ENCODE measurements at regions not wholly inside any gene's neighbourhood (a gene's known extent, or its start where the extent isn't known, plus 50 kb on each side); places are given as distances from the start of the nearest gene placed in this dataset.
"Not testable (repeated sequence)": the region's sequence is repeated elsewhere in the genome, so short reads cannot be mapped to it uniquely, and the experiment has no call there.

DNA sequence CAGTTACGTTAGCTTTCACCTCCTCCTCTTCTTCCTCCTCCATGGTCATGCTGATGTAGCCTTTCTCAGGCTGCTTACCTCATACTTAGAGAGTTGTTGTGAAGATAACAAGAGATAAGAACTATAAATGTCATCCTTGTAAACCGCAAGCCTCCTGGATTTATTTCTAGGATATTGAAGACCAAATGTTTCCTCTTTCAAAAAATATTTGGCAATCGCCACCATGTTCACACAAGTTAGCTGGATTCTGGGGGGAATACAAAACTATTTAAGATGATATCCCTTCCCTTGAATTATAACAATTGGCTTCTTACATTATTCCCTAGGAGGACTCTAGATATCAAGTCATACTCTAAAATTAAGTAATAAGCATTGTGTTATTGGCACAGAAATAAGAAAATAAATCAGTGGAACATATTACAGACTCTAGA is 99.8 kb upstream of the PLEKHG1 start:
- DNase-seq: no peak

DNA sequence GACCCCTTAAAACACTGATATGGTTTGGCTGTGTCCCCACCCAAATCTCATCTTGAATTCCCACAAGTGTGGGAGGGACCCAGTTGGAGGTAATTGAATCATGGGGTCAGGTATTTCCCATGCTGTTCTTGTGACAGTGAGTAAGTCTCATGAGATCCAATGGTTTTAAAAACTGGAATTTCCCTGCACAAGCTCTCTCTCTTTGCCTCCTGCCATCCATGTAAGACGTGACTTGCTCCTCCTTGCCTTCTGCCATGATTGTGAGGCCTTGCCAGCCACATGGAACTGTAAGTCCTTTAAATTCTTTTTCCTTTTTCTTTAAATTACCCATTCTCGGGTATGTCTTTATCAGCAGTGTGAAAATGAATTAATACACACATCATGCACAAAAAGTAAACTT is 99.1 kb upstream of the PLEKHG1 start:
- not testable (repeated sequence) for DNase-seq

DNA sequence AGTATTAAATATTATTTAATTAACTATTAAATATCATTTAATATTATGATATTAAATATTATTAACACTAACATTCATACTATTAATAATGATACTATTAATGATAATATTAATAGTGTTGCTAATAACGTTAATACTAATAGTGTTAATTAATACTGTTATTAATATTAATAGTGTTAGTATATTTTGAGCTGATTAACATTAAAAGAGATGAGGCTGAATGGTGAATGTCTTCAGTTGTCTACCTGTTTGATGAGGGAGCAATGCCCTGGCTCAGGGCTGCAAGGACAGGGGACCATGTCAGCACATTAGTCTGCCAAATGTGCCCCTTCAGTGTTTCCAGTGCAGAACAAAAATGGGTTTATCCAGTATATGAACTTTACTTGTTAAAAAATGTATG is 96.6 kb upstream of the PLEKHG1 start:
- DNase-seq: no peak

GRCh38 chr6:150503586-150504339 is 95.9 kb upstream of the PLEKHG1 start:
- DNase-seq: no peak

DNA sequence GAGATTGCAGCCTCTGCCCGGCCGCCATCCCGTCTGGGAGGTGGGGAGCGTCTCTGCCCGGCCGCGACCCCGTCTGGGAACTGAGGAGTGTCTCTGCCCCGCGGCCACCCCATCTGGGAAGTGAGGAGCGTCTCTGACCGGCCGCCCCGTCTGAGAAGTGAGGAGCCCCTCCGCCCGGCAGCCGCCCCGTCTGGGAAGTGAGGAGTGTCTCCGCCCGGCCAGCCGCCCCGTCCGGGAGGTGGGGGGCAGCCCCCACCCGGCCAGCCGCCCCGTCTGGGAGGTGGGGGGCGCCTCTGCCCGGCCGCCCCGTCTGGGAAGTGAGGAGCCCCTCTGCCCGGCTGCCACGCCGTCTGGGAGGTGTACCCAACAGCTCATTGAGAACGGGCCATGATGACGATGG is 92.3 kb upstream of the PLEKHG1 start:
- DNase-seq: not testable (repeated sequence)

GRCh38 chr6:150510576-150510975 is 89.1 kb upstream of the PLEKHG1 start:
- no peak for DNase-seq

DNA sequence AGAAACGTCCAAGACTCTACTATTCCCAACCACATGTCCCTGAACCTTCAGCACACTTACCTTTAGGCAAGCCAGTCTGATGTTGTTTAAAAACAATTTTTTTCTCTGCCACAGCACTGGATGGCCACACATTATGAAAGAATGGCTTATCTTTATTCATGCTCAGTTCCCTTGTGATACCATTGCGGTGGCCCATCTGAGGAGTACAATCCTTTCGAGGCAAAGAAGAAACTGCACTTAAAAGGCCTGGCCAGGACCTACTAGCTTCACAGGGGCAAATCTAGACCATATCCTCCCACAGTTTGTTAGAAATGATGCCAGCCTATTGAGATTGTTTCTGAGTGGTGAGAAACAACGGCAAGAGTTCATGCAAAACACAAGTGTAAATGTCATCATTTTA is 88.4 kb upstream of the PLEKHG1 start:
- DNase-seq: no peak

DNA sequence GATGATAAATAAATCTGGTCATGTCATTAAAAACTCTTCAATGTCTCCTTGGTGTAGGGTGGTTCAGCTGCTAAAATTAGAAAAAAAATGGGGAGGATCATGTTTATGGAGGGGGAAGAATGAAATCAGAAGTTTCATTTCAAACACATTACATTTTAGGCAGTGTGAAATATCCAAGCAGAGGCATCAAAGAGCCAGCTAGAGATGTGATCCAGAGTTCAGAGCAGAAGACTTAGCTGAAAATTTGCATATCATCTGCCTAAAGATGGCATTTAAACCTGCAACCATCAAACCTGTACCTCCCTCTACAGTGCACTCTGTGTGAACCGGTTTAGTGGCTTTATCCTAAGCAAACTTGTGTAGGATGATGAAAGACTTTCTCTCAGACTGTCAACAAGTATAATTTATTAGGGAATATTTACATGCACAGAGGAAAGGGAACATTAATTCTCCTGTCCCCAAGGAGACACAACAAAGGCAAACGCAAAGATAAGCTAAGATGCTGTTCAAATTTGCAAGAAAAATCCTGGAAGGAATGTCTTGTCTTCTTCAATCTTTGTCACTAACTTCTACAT is 84.8 kb upstream of the PLEKHG1 start:
- no peak for DNase-seq

DNA sequence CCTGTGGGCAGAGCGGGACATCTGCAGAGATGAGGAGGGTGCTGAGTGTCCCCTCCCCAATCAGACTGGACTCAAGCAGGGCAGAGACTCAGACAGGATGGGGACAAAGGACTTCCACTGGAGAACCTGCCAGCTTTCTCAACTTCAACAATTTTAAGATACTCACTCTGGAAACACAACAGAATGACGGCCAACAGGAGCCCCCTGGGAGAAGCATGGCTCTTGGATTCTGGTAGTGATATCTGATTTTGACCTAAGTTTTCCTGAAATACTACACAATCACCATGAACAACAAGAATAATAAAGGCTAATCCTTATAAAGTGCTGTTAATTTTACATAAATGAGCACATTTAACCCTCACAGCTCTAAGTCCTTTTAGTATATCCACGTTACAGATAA is 83.5 kb upstream of the PLEKHG1 start:
- DNase-seq: no peak

GRCh38 chr6:150517175-150517574 is 82.5 kb upstream of the PLEKHG1 start:
- DNase-seq: no peak

- DNase-seq: no peak
Measured at GRCh38 chr6:150521482-150521881, 78.2 kb upstream of the PLEKHG1 start.

DNA sequence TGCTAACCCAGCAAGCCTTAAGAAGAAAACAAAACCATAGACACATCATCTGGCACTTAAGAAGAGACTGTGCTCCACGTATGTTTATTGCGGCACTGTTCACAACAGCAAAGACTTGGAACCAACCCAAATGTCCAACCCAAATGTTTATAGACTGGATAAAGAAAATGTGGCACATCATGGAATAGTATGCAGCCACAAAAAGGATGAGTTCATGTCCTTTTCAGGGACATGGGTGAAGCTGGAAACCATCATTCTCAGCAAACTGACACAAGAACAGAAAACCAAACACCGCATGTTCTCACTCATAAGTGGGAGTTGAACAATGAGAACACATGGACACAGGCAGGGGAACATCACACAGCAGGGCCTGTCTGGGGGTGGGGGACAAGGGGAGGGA is 76.5 kb upstream of the PLEKHG1 start:
- DNase-seq: not testable (repeated sequence)

DNA sequence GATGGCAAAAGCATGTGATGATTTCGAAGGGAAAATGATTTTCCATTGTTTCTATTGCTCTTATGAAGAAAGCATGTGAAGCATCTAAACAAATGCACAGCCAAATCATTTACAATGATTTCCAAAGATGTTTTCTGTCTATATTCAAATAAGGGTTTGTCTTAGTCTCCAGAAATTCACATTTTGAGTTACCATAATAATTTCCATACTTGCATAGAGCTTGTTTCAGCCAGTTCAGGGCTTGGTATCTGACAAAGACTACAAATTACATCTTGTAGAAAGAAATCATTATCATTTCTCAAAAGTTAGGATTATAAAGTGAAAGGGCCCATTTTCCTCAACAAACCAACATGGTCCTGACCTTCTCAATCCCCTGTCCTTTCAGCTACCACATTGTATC is 74.4 kb upstream of the PLEKHG1 start:
- DNase-seq: no peak

- DNase-seq: no peak
Measured at GRCh38 chr6:150527100-150527499, 72.6 kb upstream of the PLEKHG1 start.

- no peak for DNase-seq
Measured at GRCh38 chr6:150528648-150529285, 70.9 kb upstream of the PLEKHG1 start.

DNA sequence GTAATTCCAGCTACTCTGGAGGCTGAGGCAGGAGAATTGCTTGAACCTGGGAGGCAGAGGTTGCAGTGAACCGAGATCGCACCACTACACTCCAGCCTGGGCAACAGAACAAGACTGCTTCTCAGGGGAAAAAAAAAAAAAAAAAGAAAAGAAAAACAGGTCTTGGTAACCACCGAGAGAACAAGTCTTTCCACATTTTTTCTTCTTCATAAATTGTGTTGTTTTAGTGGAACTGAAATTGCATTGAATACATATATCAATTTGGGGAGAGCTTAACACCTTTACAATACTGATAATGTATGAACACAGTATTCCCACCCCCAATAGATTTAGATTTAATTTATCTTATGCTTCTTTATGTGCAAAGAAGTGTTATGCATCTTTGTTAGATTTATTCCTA is 70.0 kb upstream of the PLEKHG1 start:
- no peak for DNase-seq

- DNase-seq: no peak
Measured at GRCh38 chr6:150531957-150532356, 67.7 kb upstream of the PLEKHG1 start.

DNA sequence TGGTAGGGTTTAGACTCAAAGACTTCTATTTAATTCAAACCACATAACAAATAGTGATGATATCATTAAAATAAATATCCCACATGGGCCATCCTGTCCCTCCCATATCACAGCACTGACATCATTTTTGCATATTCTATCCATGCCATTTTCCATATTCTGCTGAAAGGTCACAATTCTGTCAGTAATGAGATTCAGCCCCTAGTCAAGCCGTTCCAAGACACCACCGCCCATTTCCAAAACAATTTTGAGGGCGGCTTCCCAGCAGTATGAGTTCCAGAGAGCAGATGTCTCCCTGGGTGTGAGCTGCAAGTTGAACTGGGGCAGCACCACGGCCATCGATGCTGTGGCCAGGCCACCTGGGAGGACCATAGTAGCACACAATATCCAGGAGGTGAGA is 65.1 kb upstream of the PLEKHG1 start:
- no peak for DNase-seq

DNA sequence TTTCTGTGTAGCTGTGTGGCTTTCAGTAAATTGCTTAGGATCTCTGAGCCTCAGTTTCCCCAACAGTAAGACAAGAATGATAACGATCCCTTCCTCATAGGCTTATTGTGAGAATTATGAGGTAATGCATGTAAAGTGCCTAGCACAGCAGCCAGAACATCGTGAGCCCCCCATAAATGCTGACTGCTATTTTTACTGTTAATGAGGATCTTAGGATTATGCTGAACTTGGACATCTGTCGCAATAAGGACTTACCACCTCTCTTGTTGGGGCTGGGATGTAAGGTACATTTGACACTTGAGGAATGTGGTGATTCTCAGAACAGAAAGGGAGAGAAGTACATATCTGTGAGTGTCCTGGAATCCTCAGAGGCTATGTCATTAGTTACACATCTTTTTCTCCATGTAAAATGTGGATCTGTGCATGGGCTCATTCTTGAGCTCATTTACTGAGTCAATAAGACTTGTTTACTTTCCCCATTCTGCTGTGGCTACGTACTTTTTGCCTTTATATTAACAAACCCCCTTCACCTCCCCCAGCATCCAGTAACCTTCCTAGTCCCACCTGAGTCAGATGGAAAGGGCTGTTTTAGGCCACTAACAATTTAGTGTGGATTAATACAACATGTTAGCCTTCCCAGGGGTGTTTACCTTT is 64.4 kb upstream of the PLEKHG1 start:
- no peak for DNase-seq

DNA sequence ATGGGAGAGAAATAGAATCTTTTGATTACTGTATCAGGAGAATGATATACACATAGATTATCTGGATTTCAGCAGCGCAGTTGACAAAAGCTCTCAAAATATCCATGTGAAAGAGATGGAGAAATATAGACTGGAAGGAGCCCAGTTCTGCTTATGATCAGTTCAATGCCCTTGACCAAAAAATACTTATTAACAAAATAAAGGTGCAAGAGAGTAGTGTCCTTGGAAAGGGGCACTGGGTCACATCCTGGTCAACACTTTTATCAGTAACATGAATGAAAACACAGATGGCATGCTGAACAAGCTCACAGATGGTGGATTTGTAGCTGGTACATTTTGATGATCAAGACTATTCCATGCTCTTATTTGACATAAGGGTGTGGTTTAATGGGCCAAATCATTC is 63.9 kb upstream of the PLEKHG1 start:
- no peak for DNase-seq

GRCh38 chr6:150536835-150537234 is 62.9 kb upstream of the PLEKHG1 start:
- DNase-seq: no peak

- no peak for DNase-seq
Measured at GRCh38 chr6:150537491-150537890, 62.2 kb upstream of the PLEKHG1 start.

- DNase-seq: no peak
Measured at GRCh38 chr6:150537893-150538292, 61.8 kb upstream of the PLEKHG1 start.

DNA sequence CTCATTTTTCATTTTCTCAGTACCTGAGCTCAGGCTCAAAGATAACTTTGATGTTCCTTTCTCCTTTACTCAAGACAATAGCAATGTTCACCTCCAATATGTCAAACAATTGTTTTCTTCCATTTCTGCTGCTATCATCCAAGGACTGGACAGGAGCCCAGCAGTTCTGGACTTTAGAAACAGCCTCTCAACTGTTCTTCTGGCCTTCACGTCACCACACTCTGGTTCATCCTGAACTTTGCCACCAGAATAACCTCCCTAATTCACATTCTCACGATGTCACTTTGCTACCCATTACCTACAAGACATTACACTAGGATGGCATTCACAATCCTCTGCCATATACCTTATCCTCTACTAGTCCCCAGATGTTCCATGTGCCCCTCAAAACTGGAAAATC is 60.6 kb upstream of the PLEKHG1 start:
- DNase-seq: no peak

Measured in stimulated activated CD4-positive, alpha-beta T cell treated with anti-CD3 and anti-CD28 coated beads, Interleukin-15, amount 100 ng/mL, for 24 hours (primary cell).